ENCODE measurements at regions not wholly inside any gene's neighbourhood (a gene's known extent, or its start where the extent isn't known, plus 50 kb on each side); places are given as distances from the start of the nearest gene placed in this dataset.

DNA sequence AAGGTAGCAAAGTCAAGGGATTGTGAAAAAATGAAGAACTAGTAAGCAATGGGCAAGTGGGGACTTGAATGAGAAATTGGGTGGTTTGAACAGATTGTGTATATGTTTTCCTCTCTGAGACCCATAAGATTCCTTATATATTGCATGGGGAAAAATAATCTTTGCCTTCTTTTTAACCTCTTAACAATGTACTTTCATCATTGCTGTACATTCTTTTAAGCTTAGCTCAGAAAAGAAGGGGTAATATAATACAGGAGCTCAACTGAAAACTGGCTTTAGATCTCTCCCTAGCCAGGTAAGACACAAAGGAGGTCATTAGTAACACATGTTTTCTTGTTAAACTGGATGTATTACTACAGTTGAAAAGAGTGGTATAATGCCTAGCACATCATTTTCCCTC lies 287.2 kb downstream of the RNF144B start:
- TF ChIP-seq, protein P1, sequence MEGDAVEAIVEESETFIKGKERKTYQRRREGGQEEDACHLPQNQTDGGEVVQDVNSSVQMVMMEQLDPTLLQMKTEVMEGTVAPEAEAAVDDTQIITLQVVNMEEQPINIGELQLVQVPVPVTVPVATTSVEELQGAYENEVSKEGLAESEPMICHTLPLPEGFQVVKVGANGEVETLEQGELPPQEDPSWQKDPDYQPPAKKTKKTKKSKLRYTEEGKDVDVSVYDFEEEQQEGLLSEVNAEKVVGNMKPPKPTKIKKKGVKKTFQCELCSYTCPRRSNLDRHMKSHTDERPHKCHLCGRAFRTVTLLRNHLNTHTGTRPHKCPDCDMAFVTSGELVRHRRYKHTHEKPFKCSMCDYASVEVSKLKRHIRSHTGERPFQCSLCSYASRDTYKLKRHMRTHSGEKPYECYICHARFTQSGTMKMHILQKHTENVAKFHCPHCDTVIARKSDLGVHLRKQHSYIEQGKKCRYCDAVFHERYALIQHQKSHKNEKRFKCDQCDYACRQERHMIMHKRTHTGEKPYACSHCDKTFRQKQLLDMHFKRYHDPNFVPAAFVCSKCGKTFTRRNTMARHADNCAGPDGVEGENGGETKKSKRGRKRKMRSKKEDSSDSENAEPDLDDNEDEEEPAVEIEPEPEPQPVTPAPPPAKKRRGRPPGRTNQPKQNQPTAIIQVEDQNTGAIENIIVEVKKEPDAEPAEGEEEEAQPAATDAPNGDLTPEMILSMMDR (IDR thresholded peaks at IDR 0.05) = no peak
- no peak for FAIRE-seq

GRCh38 chr6:18675881-18676280 lies 288.7 kb downstream of the RNF144B start:
- WGBS, 2 donors = 40 to 50% methylated on average over 2 of the region's 2 CpGs
- Histone ChIP-seq H3K27me3 (no peaks in the 10 kb centered on the region), H3K36me3 (no peaks in the 10 kb centered on the region), H3K4me3 (no peak overlapping the region), H3K4me1 (no peaks in the 10 kb centered on the region), H3K27ac (no peak overlapping the region), H3K9me3 (no peaks in the 10 kb centered on the region)
- intact Hi-C loops (cut with DNase I) = no loop called here
- TF ChIP-seq, protein P1 (IDR thresholded peaks at IDR 0.05) = no peak
- no peak for FAIRE-seq
- no peak for ATAC-seq
- no peak for DNase-seq

More for the DNA sequence above, 287.2 kb downstream of the RNF144B start:
- Histone ChIP-seq H3K9me3 (no peaks in the 10 kb centered on the region), H3K27me3 (no peaks in the 10 kb centered on the region), H3K4me3 (no peak overlapping the region), H3K36me3 (no peaks in the 10 kb centered on the region), H3K27ac (no peak overlapping the region), H3K4me1 (no peaks in the 10 kb centered on the region)
- intact Hi-C loops (cut with DNase I) = no loop called here
- DNase-seq (no peak), ATAC-seq (no peak)

DNA sequence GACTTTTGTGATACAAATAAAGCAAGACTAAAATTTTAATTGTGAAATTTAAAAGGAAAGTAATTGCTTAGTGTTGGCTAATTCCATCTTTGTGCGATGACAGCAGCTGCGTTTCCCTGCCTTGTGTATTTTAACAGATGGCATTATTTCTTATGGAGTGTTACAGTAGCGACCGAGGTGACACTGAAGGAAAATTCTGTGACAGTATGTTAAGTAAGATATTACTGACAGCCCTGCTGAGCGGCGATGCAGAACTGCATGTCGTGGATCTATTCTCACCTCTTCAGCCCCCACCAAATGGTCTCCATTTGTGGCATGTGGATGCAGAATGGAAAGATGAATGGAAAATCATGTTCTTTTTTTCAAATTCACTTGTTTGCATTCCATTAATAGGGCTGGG lies 289.4 kb downstream of the RNF144B start:
- ATAC-seq (no peak), DNase-seq (no peak), FAIRE-seq (no peak)
- Histone ChIP-seq H3K27me3 (no peaks in the 10 kb centered on the region), H3K4me1 (no peaks in the 10 kb centered on the region), H3K27ac (no peak overlapping the region), H3K36me3 (no peaks in the 10 kb centered on the region), H3K4me3 (no peak overlapping the region), H3K9me3 (no peaks in the 10 kb centered on the region)
- intact Hi-C loops (cut with DNase I) = no loop called here
- TF ChIP-seq, protein P1 (IDR thresholded peaks at IDR 0.05) = no peak
- 72 to 79% methylated on average over 7 of the region's 7 CpGs for whole genome bisulfite sequencing, 2 donors

DNA sequence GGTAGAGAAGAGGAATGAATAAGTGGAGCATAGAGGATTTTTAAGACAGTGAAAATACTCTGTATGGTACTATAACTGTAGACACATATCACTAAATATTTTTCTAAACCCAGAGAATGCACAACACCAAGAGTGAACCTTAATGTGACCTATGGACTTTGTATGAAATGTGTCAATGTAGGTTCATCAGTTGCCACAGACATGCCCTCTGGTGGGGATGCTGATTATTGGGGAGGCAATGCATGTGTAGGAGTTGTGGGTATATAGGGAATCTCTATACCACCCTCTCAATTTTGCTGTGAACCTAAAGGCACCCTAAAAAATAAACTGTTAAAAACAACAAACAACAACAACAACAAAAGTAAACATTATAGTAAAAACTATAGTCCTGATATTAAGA lies 293.7 kb downstream of the RNF144B start:
- intact Hi-C loops (cut with DNase I) = no loop called here
- H3K27me3 ChIP-seq = peaks cover 0 to 3% (median 0%) of the 10 kb centered on the region in 4 donors
- no peak for FAIRE-seq
- no peak overlapping the region for H3K4me3 ChIP-seq
- H3K27ac ChIP-seq = no peak overlapping the region
- TF ChIP-seq, protein P1 (IDR thresholded peaks at IDR 0.05) = no peak
- H3K9me3 ChIP-seq = no peaks in the 10 kb centered on the region
- no peaks in the 10 kb centered on the region for H3K4me1 ChIP-seq
- no peaks in the 10 kb centered on the region for H3K36me3 ChIP-seq
- no peak for DNase-seq
- no peak for ATAC-seq

DNA sequence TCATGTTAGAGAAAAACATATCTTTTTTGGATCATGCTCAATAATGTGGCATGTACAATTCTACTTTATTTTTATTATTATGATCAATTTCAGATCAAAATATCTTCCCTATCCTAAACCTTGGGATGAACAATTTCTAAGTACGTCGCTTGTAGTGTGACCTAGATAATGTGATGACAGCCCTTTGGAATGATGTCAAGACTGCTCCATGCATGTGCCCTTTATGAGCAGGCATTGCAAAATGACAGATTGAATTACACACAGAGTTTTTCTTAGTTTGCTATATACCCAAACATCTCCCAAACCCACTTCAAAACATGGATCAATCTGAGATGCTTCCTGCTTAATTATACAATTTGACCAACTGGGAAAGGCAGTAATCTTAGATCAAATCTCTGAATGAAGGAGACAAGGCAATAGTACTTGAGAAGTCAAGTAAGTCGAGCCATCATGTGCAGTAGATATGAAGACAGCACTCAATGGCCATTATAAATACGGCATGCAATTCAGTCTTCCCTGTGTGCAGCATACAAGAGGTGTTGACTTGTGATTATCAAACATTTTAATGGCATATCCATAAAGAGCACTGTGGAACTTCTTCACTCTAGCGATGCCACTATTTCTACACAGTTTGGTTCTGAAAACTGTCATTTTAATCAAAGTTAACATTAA lies 294.8 kb downstream of the RNF144B start:
- Histone ChIP-seq H3K27me3 (peaks cover 0 to 3% (median 0%) of the 10 kb centered on the region in 4 donors), H3K4me3 (no peak overlapping the region), H3K9me3 (no peaks in the 10 kb centered on the region), H3K36me3 (no peaks in the 10 kb centered on the region), H3K27ac (no peak overlapping the region), H3K4me1 (no peaks in the 10 kb centered on the region)
- 57 to 63% methylated on average over 5 of the region's 5 CpGs for WGBS, 2 donors
- ATAC-seq (no peak), FAIRE-seq (no peak), DNase-seq (no peak)
- TF ChIP-seq, protein P1 (IDR thresholded peaks at IDR 0.05) = no peak
- intact Hi-C loops (cut with DNase I) = no loop called here
